T-helper 1 cell treated with Interleukin-12 subunit alpha and Interleukin-12 subunit beta and Interleukin-4 antibody, amounts not matched to agents 30 ng/mL and 1 ng/mL, for 36 hours (primary cell): ENCODE measurements at regions not wholly inside any gene's neighbourhood (a gene's known extent, or its start where the extent isn't known, plus 50 kb on each side); places are given as distances from the start of the nearest gene placed in this dataset.

Source experiments
- intact Hi-C: fragments of 100-400 bp; cut with micrococcal nuclease; formaldehyde crosslinking; loops from one replicate; pipeline ENCODE4 v1.15.1; 2024

DNA sequence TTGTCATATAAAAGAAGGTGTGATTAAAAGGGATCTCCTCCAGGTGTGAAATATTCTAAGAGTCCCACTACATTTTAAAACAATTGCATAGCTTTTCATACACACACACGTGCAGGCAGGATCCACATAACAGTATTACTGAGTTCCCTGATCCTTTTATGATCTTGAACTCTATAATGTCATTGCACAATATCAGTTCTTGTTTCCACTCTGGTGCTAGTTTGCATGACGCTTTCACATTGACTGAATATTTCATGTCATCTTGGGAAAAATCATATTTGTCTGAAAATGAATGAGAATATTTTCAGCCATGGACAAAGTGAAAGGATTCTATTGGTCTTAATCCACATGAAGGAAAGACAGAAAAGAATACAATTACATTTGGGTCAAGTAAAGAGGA lies 703.8 kb downstream of the CDH8 start:
- intact Hi-C loops: no loop called here

DNA sequence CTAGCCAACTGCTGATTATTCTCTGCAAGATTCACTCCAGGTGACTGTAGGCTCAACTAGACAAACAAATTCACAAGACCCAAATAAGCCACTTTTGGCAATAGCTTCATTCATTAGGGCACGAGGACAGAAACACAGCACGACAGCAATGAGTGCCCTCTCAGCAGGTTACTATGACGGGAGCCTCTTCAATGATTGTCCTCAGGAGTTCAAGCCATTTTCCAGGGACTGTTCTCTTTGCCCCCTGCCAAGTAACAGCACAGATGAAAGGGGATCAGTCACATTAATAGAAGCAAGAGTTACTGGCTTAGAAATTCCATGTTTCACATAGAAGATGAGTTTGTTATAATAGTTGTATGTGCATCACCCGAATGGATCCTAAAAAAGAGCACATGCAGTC lies 712.2 kb downstream of the CDH8 start:
- intact Hi-C loops: no loop called here

DNA sequence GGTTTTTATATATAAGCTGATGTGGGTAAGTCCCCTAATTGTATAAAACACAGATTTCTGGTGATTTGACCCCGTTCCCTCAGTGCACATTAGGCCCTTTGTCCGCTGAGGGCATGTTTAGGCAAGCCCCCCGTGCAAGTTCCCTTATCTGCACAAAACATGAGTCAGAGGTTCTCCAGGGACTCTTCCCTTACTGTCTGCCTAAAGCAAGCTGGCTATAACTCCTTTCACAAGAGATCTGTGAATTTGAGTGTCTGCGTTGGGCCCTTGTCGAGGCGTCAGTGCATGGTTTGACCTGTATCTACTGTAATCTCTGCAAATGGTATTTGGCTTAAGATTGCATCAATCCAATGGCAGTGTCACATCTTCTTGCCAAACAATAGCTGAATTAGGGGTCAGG lies 712.8 kb downstream of the CDH8 start:
- intact Hi-C loops: no loop called here

DNA sequence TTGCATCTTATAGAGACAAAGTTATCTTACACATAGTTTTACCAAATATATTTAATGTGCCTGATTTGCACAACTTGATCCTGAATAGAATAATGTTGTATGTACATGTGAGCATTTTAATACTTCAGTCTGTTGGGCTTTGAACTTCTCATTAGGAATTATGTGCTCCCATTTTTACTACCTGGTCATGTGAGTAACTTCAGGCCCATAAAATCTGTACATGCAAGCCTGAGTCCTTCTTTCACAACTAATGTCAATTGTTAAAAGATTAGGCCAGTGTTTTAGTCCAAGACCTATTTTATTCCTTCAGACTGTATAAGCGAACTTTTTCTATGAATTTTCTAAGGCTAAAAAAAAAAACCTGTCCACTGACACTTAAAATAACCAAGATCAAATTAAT lies 715.4 kb downstream of the CDH8 start:
- intact Hi-C loops: no loop called here

DNA sequence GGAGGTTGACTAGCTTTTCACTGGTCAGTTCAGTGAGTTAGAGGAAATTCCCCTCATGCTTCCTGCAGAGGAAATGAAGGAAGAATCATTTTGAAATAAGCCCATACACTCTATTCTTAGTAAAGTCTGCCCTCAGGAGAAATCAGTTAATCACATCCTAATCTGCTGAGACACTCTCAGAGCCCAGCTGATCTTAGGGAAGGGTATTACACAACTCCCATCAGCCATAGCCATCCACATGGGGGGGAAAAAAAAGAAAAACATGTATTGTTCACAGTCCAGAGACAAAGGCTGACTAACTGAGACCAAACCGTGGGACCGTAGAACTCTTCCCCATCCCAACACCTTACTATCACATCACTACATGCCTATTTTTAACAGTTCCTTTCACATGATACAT lies 722.3 kb downstream of the CDH8 start:
- intact Hi-C loops: no loop called here

DNA sequence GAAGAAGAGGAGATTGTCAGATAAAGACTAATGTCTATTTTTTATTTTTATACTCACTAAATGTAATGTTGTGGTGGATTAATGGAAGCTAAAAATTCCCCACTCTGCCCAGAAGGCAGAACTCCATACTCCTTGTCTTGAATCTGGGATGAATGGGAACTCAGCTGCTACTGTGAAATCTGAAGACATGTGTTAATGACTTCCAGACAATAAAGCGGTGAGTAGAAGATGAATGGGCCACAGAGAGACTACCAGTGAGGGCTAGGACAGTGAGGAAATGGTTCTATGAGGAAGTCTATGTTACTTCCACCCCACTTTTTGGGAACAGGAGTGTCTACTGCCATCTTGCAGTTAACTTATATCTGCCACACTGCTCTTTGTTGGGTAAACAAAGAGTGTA lies 726.9 kb downstream of the CDH8 start:
- intact Hi-C loops: no loop called here

DNA sequence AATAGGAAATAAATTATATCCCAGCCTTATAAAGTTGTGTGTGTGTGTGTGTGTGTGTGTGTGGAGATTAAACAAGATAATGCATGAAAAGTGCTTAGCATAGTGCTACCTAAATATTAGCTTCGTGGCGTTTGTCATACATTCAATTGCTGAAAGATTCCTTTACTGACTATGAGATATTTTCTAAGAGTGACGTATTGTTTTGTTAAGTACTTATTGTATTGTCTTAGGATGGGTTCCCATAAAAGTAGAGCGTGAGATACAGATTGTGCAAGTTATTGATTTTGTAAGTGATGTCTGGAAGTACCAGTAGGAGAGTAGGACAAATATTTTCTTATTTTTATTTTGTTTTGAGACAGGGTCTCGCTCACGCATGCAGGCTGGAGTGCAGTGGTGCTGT lies 730.0 kb downstream of the CDH8 start:
- intact Hi-C loops: no loop called here

DNA sequence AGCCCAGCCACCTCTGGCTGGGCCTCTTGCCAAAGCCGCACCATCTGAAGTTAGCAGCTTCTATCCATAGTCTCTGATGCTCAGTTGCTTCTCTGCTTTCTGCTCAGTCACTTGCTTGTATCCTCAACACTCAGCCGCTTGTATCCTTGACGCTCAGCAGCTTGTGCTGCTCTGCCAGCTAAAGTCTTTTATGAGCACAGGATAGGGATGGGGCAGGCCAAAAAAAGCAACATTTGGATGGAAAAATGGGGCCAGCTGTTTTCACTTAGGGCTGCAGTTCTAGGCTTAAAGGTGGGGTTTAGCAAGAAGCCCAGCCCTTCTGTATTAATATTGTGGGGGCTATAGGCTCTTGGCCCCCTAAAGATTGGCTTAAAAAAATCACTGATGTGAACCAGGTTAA lies 739.4 kb downstream of the CDH8 start:
- intact Hi-C loops: no loop called here

DNA sequence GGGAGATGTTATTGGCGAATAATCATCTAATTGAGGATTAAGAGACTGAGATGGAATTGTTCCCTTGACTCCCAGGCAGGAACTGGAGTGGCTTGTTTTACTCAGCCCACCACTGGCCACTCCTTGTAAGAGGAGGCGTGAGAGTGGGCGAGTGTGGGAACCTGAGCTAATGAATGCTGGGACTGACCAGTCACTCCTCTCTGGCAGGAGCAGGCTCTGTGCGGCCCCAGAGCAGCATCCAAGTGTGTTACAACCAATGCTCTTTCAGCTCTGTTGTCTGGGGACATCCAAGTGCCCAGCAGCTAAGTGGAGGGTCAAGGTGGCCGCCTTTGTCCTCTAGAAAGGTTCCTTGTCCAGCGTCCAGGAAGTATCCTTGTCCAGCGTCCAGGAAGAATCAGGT lies 739.9 kb downstream of the CDH8 start:
- intact Hi-C loops: no loop called here

DNA sequence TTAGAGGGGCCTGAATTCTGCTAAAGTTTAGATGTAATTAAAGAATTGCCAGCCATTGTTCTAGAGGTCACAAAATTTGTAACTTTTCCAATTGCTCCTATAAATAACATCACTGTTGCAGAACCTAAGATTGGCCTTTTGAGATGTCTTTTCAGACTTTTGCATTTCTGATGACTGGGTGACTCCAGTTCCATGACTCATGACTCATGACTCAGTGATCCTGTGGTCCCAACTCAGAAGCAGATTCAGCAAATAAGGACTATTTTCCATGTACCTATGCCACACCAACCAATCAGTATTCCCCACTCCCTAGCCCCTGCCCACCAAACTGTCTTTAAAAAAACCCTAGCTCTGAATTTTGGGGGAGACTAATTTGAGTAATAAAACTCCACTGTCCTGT lies 740.9 kb downstream of the CDH8 start:
- intact Hi-C loops: no loop called here

DNA sequence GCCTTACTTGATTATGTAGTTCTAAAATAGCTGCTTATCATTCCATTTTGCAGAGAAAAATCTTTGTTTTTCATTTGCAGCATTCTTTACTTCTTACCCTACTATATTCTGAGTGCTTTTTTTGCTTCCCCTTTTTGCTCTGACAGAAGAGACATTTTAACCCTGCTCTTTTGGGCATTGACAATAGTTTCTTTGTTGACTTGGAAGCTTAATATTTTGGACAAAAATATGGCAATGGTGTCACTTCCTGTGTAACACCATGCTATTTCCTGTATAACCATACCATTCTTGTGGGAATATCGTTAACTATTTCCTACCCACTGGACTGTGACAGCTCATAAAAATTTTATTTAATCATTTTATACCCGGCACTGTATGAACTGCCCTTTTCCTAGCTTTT lies 747.1 kb downstream of the CDH8 start:
- intact Hi-C loops: no loop called here

DNA sequence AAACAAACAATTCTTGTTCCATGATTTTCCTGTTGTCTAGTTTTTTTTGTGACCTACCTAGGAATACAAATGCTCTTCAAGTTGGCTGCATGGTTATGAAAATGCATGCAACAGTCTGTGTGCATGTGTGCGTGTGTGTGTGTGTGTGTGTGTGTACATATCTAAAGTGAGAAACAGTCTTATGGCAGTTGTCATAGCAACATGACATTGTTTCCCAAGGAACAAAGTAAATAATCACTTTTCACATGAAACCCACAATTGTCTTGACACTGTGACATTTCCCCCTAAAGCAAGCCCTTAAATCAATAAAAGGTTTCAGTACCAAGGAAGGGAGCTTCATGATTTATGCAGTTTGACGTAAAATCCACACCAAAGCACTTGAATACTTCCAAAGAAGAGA lies 758.4 kb downstream of the CDH8 start:
- intact Hi-C loops: no loop called here

DNA sequence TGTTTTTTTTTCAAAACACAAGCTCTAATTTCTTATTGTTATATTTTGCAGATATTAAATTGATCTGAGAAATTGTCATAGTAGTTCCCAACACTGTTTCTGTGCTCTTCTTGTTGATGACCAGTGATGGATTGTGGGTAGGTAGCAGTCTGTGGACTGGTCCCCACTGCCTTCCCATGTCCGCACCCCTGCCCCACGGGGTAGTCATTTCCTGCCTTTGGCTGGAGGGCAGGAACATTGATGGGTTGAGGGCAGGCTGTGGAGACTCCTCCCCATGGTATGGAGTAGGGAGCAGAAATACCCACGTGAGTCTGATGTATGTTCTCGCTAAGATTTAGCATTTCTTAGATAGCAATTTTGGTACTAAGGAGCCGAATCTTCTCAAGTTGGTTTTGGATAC lies 762.0 kb downstream of the CDH8 start:
- intact Hi-C loops: no loop called here

DNA sequence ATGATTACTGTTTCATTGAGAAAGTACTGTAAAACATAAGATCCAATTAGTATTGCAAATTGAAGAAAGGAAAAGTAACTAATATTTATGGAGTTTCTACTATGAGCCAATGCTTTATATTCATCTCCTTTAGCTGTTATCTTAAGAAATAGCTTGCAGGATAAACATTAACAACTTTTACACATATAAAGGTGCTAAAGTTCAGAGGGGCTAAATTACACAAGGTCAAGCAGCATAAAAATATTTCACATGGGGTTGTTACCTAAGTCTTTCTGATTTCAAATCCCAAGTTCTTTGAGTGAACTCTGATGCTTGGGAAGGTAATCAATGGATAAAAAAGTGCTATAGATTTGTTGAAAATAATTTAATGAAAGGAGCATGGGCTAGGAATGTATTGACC lies 765.5 kb downstream of the CDH8 start:
- intact Hi-C loops: no loop called here

DNA sequence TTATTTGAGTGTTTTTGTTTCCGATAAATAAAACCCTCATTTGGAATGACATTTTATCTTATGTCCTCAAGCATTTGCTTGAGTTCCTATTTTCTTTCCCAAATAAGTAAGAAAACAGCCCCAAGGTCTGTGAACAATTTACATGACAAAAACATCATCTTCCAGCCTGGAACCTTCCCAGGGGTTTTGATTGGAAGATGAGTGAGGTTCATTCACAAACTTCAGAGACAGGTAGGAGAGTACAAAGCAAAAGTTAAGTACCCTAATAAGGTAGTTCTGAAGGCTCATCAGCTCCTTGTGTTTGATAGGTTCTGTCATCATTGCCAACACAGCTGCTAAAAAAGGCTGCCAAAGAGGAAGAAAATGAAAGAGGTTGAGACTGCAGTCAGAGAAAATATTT lies 772.8 kb downstream of the CDH8 start:
- intact Hi-C loops: no loop called here

DNA sequence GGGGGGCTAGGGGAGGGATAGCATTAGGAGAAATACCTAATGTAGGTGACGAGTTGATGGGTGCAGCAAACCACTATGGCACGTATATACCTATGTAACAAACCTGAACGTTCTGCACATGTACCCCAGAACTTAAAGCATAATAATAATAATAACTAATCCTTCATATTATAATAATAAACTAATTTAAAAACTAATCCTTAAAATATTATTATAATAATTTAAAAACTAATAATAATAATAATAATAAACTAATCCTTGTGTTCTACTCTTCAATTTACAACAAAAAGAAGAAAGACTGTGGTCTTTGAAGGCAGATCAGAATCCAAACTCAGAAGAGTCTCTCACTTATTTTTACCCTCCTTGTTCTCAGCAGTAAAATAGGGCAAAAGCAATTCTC lies 774.9 kb downstream of the CDH8 start:
- intact Hi-C loops: no loop called here

DNA sequence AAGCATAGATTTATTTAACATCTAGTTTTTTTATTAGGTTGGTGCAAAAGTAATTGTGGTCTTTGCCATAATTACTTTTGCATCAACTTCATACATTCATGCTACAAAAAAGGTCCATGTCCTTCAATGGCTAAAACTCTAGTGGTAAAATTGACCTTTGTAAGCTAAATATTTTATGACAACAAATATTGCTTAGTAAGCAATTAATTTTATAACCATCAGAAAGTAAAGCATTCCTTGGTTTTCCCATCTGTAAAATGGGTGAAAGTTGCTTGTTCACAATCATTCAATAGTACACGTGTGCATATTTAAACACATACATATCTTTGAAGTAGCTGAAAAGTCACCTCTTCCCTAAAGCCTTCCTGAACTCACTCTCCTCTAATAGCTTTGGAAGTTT lies 789.6 kb downstream of the CDH8 start:
- intact Hi-C loops: no loop called here

DNA sequence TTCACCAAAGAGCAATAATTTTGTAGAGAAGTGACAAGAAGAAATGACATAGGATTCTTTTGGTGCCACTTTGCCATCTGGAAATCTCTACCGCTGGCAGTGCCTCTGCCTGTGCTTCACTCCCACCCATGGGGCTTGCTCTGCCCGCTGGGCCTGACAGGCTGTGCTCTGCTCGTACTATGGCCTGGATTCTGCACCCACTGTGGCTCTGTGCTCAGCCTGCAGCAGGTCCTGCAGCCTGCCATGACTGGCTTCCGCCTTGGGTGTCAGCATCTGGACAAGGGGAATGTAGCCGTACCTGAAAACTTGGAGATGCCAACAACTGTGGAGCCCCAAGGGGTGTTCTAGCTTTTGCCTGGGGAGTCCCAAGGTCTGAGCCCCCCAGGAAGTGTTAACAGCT lies 792.3 kb downstream of the CDH8 start:
- intact Hi-C loops: no loop called here

DNA sequence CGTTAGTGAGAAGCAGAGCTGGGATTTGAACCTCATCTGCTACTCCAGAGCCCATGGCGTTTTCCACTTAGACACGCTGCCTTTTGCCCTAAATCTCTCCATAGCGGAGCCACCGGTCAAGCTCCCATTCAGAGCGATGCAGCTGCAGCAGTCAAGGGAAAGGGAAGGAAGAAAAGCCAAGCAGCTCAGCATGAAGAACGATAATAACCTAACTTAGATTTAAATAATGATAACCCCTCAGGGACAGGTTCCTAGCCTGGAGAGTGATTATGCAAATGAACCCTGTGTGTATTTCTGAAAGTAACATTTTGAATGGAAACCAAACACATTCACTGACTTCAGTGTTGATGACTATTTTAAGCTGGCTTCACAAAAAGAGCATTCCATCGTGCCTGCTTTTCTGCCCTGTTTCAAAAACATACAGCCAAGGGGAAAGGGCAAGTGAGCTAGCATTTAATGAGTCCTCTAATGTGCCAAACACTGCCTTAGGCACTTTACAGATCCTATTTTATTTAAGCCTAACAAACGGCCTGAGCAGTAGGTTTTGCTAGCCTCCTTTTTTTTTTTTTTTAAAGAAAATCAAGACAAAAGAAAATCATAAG lies 798.3 kb downstream of the CDH8 start:
- intact Hi-C loops: no loop called here

DNA sequence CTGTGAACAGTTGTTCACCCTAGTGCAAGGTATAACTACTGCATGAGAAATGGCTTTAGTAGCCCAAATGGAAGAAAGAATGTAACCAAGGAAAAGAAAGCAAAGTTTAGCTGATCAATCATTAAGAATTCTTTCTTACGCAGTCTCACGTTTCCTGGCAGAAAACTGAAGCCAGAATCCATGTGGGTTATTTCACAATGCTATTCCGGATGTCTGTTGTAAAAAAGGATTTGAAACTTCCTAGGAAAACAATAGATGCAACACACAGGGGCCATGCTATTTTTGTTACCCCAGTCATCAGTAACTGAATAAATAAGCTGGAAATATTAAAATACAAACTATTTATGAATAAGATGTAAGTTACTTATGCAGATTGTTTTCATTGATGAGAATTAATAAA lies 802.5 kb downstream of the CDH8 start:
- intact Hi-C loops: no loop called here

DNA sequence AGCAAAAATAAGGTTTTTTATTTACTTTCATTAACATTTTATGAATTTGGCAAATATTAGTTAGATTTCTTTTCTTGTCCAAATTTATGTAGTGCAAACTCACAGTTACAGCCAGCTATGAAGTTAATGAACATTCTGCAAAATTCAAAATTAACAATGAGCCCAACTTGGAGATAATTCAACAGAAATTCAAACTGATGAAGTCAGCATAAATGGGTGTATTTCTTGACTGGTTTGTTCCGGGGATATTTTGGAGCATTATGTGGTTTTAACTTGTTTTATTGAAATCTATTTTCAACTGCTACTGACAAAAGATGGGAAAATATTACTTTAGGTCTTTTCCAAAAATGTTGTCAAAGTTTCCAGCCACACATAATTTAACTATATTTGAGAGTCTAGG lies 807.9 kb downstream of the CDH8 start:
- intact Hi-C loops: no loop called here

DNA sequence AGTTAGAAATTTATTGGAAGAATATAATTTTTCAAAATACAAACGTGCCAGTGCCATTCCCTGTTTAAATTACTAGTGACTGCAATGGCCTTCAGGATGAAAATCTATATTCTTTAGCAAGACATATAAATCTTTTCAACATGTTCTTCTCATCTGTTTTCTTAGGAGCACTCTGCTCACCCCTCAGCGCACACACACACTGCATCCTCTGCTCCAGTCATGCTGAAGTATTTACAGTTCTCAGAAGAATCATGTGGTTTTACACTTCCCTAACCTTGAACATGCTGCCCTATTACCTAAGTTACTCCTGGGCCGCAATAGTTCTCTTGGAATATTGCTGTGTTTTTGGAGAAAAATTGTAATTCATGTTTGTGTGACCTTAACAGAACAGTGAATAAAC lies 820.6 kb downstream of the CDH8 start:
- intact Hi-C loops: no loop called here

DNA sequence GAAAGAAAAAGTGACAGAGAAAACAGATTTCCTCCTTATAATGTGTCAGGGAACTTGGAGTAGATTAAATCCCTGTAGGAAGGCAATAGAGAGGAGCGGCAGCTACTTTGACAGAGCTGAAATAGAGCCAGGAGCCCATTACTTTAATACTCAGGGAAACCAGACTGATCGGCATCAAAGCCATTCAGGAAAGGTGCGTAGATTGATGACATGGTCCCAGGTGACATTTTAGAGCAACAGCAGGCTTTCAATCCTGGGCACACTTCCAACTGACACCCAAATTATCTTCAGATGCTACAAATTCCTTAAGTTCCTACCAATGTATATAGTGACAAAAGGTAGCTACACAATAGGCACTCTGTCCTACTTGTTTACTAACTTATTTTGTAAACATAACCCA lies 821.5 kb downstream of the CDH8 start:
- intact Hi-C loops: no loop called here

DNA sequence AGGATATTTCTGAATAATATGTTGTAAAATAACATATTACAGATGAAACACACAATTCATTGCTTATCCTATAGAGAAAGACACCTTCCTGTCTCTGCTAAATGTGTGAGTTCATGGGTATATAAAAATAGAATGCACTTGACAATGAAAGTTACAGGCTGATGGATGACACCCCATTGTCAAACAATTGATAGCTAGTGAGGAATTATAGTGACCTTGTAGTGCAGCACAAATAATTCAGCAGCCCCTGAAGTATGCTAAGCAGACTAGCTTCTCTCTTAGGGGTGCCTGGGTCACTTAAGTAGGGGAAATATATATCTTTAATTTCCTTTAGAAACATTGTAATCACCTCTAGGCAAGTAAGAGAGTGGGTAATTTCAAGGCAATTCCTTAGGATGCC lies 826.2 kb downstream of the CDH8 start:
- intact Hi-C loops: no loop called here
